PC-9 (cell line): ENCODE measurements at regions not wholly inside any gene's neighbourhood (a gene's known extent, or its start where the extent isn't known, plus 50 kb on each side); places are given as distances from the start of the nearest gene placed in this dataset.

Experiments used
- CTCF ChIP-seq: fragments of 200-600 bp; sonication (generic); conservative IDR thresholded peaks from 2 replicates; pipeline ENCODE4 v1.6.1; 2017; ENCODE audit warnings: mixed run types, antibody characterized with exemption, mild to moderate bottlenecking, moderate library complexity
- EZH2 ChIP-seq: fragments of 200-600 bp; sonication (generic); IDR thresholded peaks from 2 replicates; pipeline ENCODE4 v1.8.0; 2017; ENCODE audit warnings: antibody characterized with exemption, low read depth

GRCh38 chr10:26385443-26385842 is 52.7 kb upstream of the APBB1IP start:
- no peak for TF ChIP-seq CTCF
- TF ChIP-seq EZH2: no peak
